Liver (tissue), 8 donors: ENCODE measurements at regions not wholly inside any gene's neighbourhood (a gene's known extent, or its start where the extent isn't known, plus 50 kb on each side); places are given as distances from the start of the nearest gene placed in this dataset.

Experiments used
- DNase-seq: peaks from one replicate; pipeline ENCODE4 v3.0.0-alpha.2; 2017; ENCODE audit warnings: low spot score
- H3K27ac ChIP-seq, 2 donors: one replicate each; pipeline ENCODE4 v1.7.0; 2013; ENCODE audit warnings: inconsistent platforms in 2 of 2, low read length in 2 of 2, control low read depth in 1 of 2, low read depth in 1 of 2, mild to moderate bottlenecking in 1 of 2
- H3K27me3 ChIP-seq, 4 donors: one replicate each; pipeline versions ENCODE4 v1.6.1 to v1.7.0; 2013; ENCODE audit warnings: low read length in 3 of 4, inconsistent platforms in 1 of 4, mild to moderate bottlenecking in 1 of 4, moderate library complexity in 1 of 4; ENCODE audit not compliant: control insufficient read depth in 4 of 4, insufficient read depth in 4 of 4
- H3K36me3 ChIP-seq, 4 donors: one replicate each; pipeline versions ENCODE4 v1.6.1 to v1.7.0; 2013; ENCODE audit warnings: low read length in 3 of 4, mild to moderate bottlenecking in 3 of 4, low read depth in 1 of 4, moderate library complexity in 1 of 4; ENCODE audit not compliant: control insufficient read depth in 4 of 4, insufficient read depth in 3 of 4
- H3K4me1 ChIP-seq, 4 donors: one replicate each; pipeline versions ENCODE4 v1.6.1 to v1.7.0; 2013; ENCODE audit warnings: low read length in 3 of 4, mild to moderate bottlenecking in 3 of 4, moderate library complexity in 1 of 4; ENCODE audit not compliant: control insufficient read depth in 4 of 4, insufficient read depth in 4 of 4
- H3K4me3 ChIP-seq, 3 donors: one replicate each; pipeline versions ENCODE4 v1.6.1 to v1.7.0; 2013; ENCODE audit warnings: low read length in 3 of 3, control low read depth in 1 of 3, low read depth in 1 of 3, mild to moderate bottlenecking in 1 of 3
- H3K9ac ChIP-seq, 2 donors: one replicate each; pipeline ENCODE4 v1.7.0; 2013; ENCODE audit warnings: low read length in 2 of 2, mild to moderate bottlenecking in 2 of 2, moderate library complexity in 2 of 2, control low read depth in 1 of 2, low read depth in 1 of 2
- H3K9me3 ChIP-seq, 4 donors: one replicate each; pipeline versions ENCODE4 v1.6.1 to v1.7.0; 2013; ENCODE audit warnings: low read length in 3 of 4; ENCODE audit not compliant: control insufficient read depth in 4 of 4
- EGR1 ChIP-seq, 2 donors: IDR thresholded peaks; 2 replicates each; pipeline ENCODE4 v1.6.1; 2016 to 2018; ENCODE audit warnings: antibody characterized with exemption in 2 of 2, low read depth in 2 of 2
- FOXA1 ChIP-seq: IDR thresholded peaks from 2 replicates; pipeline ENCODE4 v1.6.1; 2016; ENCODE audit warnings: antibody characterized with exemption
- FOXA2 ChIP-seq: IDR thresholded peaks from 2 replicates; pipeline ENCODE4 v1.6.1; 2016; ENCODE audit warnings: antibody characterized with exemption
- GABPA ChIP-seq, 2 donors: IDR thresholded peaks in 1 of 2; conservative IDR thresholded peaks in 1 of 2; 2 replicates each; pipeline ENCODE4 v1.6.1; 2016; ENCODE audit warnings: antibody characterized with exemption in 2 of 2, mild to moderate bottlenecking in 1 of 2, moderate library complexity in 1 of 2
- HNF4A ChIP-seq, 2 donors: conservative IDR thresholded peaks; 2 replicates each; pipeline ENCODE4 v1.6.1; 2016; ENCODE audit warnings: antibody characterized with exemption in 2 of 2, mild to moderate bottlenecking in 2 of 2
- HNF4G ChIP-seq: IDR thresholded peaks from 2 replicates; pipeline ENCODE4 v1.6.1; 2016; ENCODE audit warnings: antibody characterized with exemption
- JUND ChIP-seq, 2 donors: IDR thresholded peaks; 2 replicates each; pipeline ENCODE4 v1.6.1; 2016; ENCODE audit warnings: antibody characterized with exemption in 2 of 2
- NR2F2 ChIP-seq: IDR thresholded peaks from 2 replicates; pipeline ENCODE4 v1.6.1; 2016; ENCODE audit warnings: antibody characterized with exemption
- RAD21 ChIP-seq, 2 donors: IDR thresholded peaks; 2 replicates each; pipeline ENCODE4 v1.6.1; 2016; ENCODE audit warnings: antibody characterized with exemption in 2 of 2, mild to moderate bottlenecking in 2 of 2
- RXRA ChIP-seq, 2 donors: IDR thresholded peaks; 2 replicates each; pipeline ENCODE4 v1.6.1; 2017 to 2018; ENCODE audit warnings: antibody characterized with exemption in 2 of 2, mild to moderate bottlenecking in 1 of 2
- SP1 ChIP-seq: IDR thresholded peaks from 2 replicates; pipeline ENCODE4 v1.6.1; 2018; ENCODE audit warnings: antibody characterized with exemption, mild to moderate bottlenecking
- YY1 ChIP-seq: IDR thresholded peaks from 2 replicates; pipeline ENCODE4 v1.6.1; 2016; ENCODE audit warnings: antibody characterized with exemption, mild to moderate bottlenecking
- WGBS: extraction: QIAGEN DNeasy Blood & Tissue Kit; methylation state at CpG from one replicate; pipeline ENCODE4 v1.1.7; 2013; 5-methylcytosine and 5-hydroxymethylcytosine counted together
- TF ChIP-seq, protein P1 (sequence below): fragments of 150-350 bp; IDR thresholded peaks from 2 replicates; pipeline ENCODE4 v1.5.1; 2017; ENCODE audit warnings: improper control_type of control experiment, low read depth, low read length; ENCODE audit not compliant: missing input control
- TF ChIP-seq, protein P2 (sequence below): IDR thresholded peaks from 2 replicates; pipeline ENCODE4 v1.6.1; 2016; ENCODE audit warnings: antibody characterized with exemption, mild to moderate bottlenecking
- TF ChIP-seq, protein P3 (sequence below): IDR thresholded peaks from 2 replicates; pipeline ENCODE4 v1.6.1; 2016; ENCODE audit warnings: antibody characterized with exemption
- TF ChIP-seq, protein P4 (sequence below): IDR thresholded peaks from 2 replicates; pipeline ENCODE4 v1.6.1; 2016; ENCODE audit warnings: antibody characterized with exemption
- TF ChIP-seq, protein P5 (sequence below): IDR thresholded peaks from 2 replicates; pipeline ENCODE4 v1.6.1; 2016; ENCODE audit warnings: antibody characterized with exemption
- donor health status: healthy.
- donor health status: healthy.
- donor health status: healthy.
- donor health status: healthy.
- donor health status: healthy.

DNA sequence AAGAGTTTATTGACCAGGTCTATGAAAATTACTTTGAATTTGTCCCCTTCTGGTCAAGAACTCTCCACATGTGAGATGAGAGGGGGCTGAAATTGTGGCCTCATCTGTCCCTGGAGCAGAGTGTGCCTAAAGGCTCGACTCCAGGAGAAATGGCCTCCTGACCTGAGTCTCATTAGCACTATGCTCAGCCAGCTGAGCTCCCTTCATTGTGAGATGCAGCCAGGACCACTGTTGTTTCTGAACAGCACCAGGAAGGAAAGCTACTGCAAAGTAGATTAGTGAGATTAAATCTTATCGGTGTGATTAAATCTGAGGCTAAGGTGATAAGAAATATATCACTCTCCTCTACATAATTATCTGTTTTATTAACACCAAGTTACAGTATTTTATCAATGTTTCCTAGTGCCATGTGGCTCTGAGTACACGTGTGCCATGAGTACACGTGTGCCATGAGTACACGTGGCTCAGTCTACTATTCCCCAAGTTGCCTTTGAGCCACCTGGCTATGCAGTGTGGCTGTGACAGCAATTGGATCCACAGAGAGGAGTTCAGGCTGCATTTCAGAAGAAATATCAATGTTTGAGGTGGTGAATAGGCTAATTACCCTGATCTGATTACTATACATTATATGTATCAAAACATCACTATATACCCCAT, 126.9 kb downstream of the IPMK start:
- Histone ChIP-seq H3K27me3 (peaks cover 0 to 6% (median under 1%) of the 10 kb centered on the region in 4 donors), H3K4me1 (no peaks in the 10 kb centered on the region), H3K4me3 (no peak overlapping the region), H3K36me3 (no peaks in the 10 kb centered on the region), H3K9ac (no peak overlapping the region), H3K27ac (no peak overlapping the region), H3K9me3 (peaks cover 0 to 1% (median 0%) of the 10 kb centered on the region in 4 donors)
- DNase-seq: no peak
- WGBS: 63% methylated on average over 5 of the region's 5 CpGs
- TF ChIP-seq SP1 (no peak), EGR1 (IDR thresholded peaks at IDR 0.05; ENCODE audit: low read depth in 2 of 2) (no peak), FOXA1 (no peak), JUND (IDR thresholded peaks at IDR 0.05) (no peak), HNF4A (conservative IDR thresholded peaks at IDR 0.05) (no peak), RXRA (IDR thresholded peaks at IDR 0.05) (no peak), YY1 (no peak), RAD21 (IDR thresholded peaks at IDR 0.05) (no peak), NR2F2 (no peak), HNF4G (no peak), GABPA (IDR thresholded peaks at IDR 0.05 in 1 of 2, conservative IDR thresholded peaks at IDR 0.05 in 1 of 2) (no peak), FOXA2 (no peak)
- TF ChIP-seq, protein P1, sequence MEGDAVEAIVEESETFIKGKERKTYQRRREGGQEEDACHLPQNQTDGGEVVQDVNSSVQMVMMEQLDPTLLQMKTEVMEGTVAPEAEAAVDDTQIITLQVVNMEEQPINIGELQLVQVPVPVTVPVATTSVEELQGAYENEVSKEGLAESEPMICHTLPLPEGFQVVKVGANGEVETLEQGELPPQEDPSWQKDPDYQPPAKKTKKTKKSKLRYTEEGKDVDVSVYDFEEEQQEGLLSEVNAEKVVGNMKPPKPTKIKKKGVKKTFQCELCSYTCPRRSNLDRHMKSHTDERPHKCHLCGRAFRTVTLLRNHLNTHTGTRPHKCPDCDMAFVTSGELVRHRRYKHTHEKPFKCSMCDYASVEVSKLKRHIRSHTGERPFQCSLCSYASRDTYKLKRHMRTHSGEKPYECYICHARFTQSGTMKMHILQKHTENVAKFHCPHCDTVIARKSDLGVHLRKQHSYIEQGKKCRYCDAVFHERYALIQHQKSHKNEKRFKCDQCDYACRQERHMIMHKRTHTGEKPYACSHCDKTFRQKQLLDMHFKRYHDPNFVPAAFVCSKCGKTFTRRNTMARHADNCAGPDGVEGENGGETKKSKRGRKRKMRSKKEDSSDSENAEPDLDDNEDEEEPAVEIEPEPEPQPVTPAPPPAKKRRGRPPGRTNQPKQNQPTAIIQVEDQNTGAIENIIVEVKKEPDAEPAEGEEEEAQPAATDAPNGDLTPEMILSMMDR: no peak
- TF ChIP-seq, protein P2, sequence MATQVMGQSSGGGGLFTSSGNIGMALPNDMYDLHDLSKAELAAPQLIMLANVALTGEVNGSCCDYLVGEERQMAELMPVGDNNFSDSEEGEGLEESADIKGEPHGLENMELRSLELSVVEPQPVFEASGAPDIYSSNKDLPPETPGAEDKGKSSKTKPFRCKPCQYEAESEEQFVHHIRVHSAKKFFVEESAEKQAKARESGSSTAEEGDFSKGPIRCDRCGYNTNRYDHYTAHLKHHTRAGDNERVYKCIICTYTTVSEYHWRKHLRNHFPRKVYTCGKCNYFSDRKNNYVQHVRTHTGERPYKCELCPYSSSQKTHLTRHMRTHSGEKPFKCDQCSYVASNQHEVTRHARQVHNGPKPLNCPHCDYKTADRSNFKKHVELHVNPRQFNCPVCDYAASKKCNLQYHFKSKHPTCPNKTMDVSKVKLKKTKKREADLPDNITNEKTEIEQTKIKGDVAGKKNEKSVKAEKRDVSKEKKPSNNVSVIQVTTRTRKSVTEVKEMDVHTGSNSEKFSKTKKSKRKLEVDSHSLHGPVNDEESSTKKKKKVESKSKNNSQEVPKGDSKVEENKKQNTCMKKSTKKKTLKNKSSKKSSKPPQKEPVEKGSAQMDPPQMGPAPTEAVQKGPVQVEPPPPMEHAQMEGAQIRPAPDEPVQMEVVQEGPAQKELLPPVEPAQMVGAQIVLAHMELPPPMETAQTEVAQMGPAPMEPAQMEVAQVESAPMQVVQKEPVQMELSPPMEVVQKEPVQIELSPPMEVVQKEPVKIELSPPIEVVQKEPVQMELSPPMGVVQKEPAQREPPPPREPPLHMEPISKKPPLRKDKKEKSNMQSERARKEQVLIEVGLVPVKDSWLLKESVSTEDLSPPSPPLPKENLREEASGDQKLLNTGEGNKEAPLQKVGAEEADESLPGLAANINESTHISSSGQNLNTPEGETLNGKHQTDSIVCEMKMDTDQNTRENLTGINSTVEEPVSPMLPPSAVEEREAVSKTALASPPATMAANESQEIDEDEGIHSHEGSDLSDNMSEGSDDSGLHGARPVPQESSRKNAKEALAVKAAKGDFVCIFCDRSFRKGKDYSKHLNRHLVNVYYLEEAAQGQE: no peak
- TF ChIP-seq, protein P3, sequence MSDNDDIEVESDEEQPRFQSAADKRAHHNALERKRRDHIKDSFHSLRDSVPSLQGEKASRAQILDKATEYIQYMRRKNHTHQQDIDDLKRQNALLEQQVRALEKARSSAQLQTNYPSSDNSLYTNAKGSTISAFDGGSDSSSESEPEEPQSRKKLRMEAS: no peak
- TF ChIP-seq, protein P4, sequence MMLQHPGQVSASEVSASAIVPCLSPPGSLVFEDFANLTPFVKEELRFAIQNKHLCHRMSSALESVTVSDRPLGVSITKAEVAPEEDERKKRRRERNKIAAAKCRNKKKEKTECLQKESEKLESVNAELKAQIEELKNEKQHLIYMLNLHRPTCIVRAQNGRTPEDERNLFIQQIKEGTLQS: no peak
- TF ChIP-seq, protein P5, sequence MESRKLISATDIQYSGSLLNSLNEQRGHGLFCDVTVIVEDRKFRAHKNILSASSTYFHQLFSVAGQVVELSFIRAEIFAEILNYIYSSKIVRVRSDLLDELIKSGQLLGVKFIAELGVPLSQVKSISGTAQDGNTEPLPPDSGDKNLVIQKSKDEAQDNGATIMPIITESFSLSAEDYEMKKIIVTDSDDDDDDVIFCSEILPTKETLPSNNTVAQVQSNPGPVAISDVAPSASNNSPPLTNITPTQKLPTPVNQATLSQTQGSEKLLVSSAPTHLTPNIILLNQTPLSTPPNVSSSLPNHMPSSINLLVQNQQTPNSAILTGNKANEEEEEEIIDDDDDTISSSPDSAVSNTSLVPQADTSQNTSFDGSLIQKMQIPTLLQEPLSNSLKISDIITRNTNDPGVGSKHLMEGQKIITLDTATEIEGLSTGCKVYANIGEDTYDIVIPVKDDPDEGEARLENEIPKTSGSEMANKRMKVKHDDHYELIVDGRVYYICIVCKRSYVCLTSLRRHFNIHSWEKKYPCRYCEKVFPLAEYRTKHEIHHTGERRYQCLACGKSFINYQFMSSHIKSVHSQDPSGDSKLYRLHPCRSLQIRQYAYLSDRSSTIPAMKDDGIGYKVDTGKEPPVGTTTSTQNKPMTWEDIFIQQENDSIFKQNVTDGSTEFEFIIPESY: no peak
